Panc1 (cell line): ENCODE measurements at regions not wholly inside any gene's neighbourhood (a gene's known extent, or its start where the extent isn't known, plus 50 kb on each side); places are given as distances from the start of the nearest gene placed in this dataset.

Experiments
- POLR2AphosphoS5 ChIP-seq: IDR thresholded peaks from 2 replicates; pipeline ENCODE4 v1.6.1; 2012; ENCODE audit warnings: mild to moderate bottlenecking, low read depth, low read length, moderate library complexity
- SIN3A ChIP-seq: IDR thresholded peaks from 2 replicates; pipeline ENCODE4 v1.6.1; 2012; ENCODE audit warnings: low read depth, mild to moderate bottlenecking, low read length, moderate library complexity, borderline replicate concordance; ENCODE audit not compliant: insufficient read depth
- TCF7L2 ChIP-seq: IDR thresholded peaks from 2 replicates; pipeline ENCODE4 v1.6.1; 2011; ENCODE audit warnings: mild to moderate bottlenecking, low read depth, low read length, inconsistent platforms
- TF ChIP-seq, protein P1 (sequence below): fragments of 450-650 bp; IDR thresholded peaks from 2 replicates; pipeline ENCODE4 v1.5.1; 2017; ENCODE audit warnings: mild to moderate bottlenecking
- TF ChIP-seq, protein P2 (sequence below), 2 experiments: IDR thresholded peaks; 2 replicates each; pipeline ENCODE4 v1.6.1; 2011 to 2012; ENCODE audit warnings: low read depth in 2 of 2, control low read depth in 1 of 2, low read length in 1 of 2, mild to moderate bottlenecking in 1 of 2, moderate library complexity in 1 of 2; ENCODE audit not compliant: insufficient read depth in 1 of 2

DNA sequence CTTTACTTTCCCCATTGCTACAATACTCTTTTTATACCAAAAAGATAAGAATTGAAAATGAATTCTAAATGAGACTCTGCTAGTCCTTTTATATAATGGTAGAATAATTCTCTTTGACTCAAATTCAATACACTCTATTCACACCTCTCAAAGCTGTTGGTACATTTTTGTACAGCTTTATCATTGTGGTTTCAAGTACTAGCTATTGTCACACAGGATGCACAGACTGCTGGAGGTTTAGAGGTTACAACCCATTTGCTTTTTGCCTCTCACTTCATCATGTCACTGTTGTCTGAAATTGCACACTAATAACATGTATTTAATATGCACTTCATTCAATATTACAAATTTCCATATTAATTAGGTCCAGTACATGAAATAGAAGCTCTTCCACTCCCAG is 442.2 kb upstream of the ARID1B start:
- TF ChIP-seq, protein P1, sequence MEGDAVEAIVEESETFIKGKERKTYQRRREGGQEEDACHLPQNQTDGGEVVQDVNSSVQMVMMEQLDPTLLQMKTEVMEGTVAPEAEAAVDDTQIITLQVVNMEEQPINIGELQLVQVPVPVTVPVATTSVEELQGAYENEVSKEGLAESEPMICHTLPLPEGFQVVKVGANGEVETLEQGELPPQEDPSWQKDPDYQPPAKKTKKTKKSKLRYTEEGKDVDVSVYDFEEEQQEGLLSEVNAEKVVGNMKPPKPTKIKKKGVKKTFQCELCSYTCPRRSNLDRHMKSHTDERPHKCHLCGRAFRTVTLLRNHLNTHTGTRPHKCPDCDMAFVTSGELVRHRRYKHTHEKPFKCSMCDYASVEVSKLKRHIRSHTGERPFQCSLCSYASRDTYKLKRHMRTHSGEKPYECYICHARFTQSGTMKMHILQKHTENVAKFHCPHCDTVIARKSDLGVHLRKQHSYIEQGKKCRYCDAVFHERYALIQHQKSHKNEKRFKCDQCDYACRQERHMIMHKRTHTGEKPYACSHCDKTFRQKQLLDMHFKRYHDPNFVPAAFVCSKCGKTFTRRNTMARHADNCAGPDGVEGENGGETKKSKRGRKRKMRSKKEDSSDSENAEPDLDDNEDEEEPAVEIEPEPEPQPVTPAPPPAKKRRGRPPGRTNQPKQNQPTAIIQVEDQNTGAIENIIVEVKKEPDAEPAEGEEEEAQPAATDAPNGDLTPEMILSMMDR = no peak
- TF ChIP-seq POLR2AphosphoS5 (no peak), SIN3A (no peak), TCF7L2 (no peak)
- TF ChIP-seq, protein P2, sequence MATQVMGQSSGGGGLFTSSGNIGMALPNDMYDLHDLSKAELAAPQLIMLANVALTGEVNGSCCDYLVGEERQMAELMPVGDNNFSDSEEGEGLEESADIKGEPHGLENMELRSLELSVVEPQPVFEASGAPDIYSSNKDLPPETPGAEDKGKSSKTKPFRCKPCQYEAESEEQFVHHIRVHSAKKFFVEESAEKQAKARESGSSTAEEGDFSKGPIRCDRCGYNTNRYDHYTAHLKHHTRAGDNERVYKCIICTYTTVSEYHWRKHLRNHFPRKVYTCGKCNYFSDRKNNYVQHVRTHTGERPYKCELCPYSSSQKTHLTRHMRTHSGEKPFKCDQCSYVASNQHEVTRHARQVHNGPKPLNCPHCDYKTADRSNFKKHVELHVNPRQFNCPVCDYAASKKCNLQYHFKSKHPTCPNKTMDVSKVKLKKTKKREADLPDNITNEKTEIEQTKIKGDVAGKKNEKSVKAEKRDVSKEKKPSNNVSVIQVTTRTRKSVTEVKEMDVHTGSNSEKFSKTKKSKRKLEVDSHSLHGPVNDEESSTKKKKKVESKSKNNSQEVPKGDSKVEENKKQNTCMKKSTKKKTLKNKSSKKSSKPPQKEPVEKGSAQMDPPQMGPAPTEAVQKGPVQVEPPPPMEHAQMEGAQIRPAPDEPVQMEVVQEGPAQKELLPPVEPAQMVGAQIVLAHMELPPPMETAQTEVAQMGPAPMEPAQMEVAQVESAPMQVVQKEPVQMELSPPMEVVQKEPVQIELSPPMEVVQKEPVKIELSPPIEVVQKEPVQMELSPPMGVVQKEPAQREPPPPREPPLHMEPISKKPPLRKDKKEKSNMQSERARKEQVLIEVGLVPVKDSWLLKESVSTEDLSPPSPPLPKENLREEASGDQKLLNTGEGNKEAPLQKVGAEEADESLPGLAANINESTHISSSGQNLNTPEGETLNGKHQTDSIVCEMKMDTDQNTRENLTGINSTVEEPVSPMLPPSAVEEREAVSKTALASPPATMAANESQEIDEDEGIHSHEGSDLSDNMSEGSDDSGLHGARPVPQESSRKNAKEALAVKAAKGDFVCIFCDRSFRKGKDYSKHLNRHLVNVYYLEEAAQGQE (IDR thresholded peaks at IDR 0.05; ENCODE audit: insufficient read depth in 1 of 2, low read depth in 2 of 2, low read length in 1 of 2) = no peak
